ENCODE measurements at regions not wholly inside any gene's neighbourhood (a gene's known extent, or its start where the extent isn't known, plus 50 kb on each side); places are given as distances from the start of the nearest gene placed in this dataset.

- TF ChIP-seq CTCF (conservative IDR thresholded peaks at IDR 0.05; ENCODE audit: low read depth in 2 of 2) (no peak), ZNF331 (CRISPR knock-in tag; IDR thresholded peaks at IDR 0.05; ENCODE audit: low read depth) (no peak), EZH2phosphoT487 (IDR thresholded peaks at IDR 0.05; ENCODE audit: unreplicated experiment) (no peak), EZH2 (IDR thresholded peaks at IDR 0.05; ENCODE audit: low read depth, unreplicated experiment) (no peak)
Observed at GRCh38 chr10:113434950-113435349, 117.9 kb upstream of the HABP2 start (continued).

GRCh38 chr10:113435881-113436280 lies 117.0 kb upstream of the HABP2 start:
- H3K27me3 Mint-ChIP-seq (ENCODE audit: insufficient read depth, low read depth, poor library complexity), result no peaks in the 10 kb centered on the region
- no peaks in the 10 kb centered on the region for H3K79me2 ChIP-seq (replicated peaks; ENCODE audit: insufficient read depth)
- no peak overlapping the region for H3K27ac ChIP-seq (ENCODE audit: low read depth)
- no peak overlapping the region for H3K27ac Mint-ChIP-seq
- no peaks in the 10 kb centered on the region for H3K9me3 Mint-ChIP-seq
- peaks cover 8% of the 10 kb centered on the region; the same call in 2 of the 3 replicates for H3K4me1 Mint-ChIP-seq
- H3K4me2 ChIP-seq, result no peak overlapping the region
- peaks cover 11% of the 10 kb centered on the region; the same call in 1 of the 2 replicates for H3K9me2 ChIP-seq (ENCODE audit: insufficient read depth)
- no peak overlapping the region for H2AFZ ChIP-seq
- no peak for DNase-seq (ENCODE audit: low spot score)
- no peaks in the 10 kb centered on the region for H3K36me3 Mint-ChIP-seq (ENCODE audit: low read depth)
- H3K36me3 ChIP-seq (ENCODE audit: insufficient read depth), result 0 out of 2 replicates have a peak, but pooled peaks cover 4% of the 10 kb centered on the region
- no peaks in the 10 kb centered on the region for H3F3A ChIP-seq (replicated peaks; ENCODE audit: low read depth)
- ATAC-seq, result no peak
- H3K27me3 ChIP-seq (ENCODE audit: insufficient read depth), result no peaks in the 10 kb centered on the region
- no peak overlapping the region for H3K4me3 ChIP-seq
- H4K20me1 ChIP-seq (replicated peaks; ENCODE audit: insufficient read depth), result no peaks in the 10 kb centered on the region
- H3K4me1 ChIP-seq (ENCODE audit: insufficient read depth), result 0 out of 2 replicates have a peak, but pooled peaks cover 5% of the 10 kb centered on the region
- H3K4me3 Mint-ChIP-seq, result no peak overlapping the region
- TF ChIP-seq REST (IDR thresholded peaks at IDR 0.05; ENCODE audit: unreplicated experiment) (no peak), CTCF (conservative IDR thresholded peaks at IDR 0.05; ENCODE audit: low read depth in 2 of 2) (no peak), ZNF462 (CRISPR knock-in tag; IDR thresholded peaks at IDR 0.05) (no peak), EZH2phosphoT487 (IDR thresholded peaks at IDR 0.05; ENCODE audit: unreplicated experiment) (no peak), ZNF114 (CRISPR knock-in tag; IDR thresholded peaks at IDR 0.05) (no peak), JUNB (IDR thresholded peaks at IDR 0.05; ENCODE audit: unreplicated experiment) (no peak), EZH2 (IDR thresholded peaks at IDR 0.05; ENCODE audit: low read depth, unreplicated experiment) (no peak), CREB1 (CRISPR knock-in tag; IDR thresholded peaks at IDR 0.05; ENCODE audit: low read depth) (no peak), NANOG (IDR thresholded peaks at IDR 0.05; ENCODE audit: borderline replicate concordance) (no peak), ZNF331 (CRISPR knock-in tag; IDR thresholded peaks at IDR 0.05; ENCODE audit: low read depth) (no peak), POLR2AphosphoS5 (IDR thresholded peaks at IDR 0.05; ENCODE audit: low read depth) (no peak)
